ENCODE measurements at regions not wholly inside any gene's neighbourhood (a gene's known extent, or its start where the extent isn't known, plus 50 kb on each side); places are given as distances from the start of the nearest gene placed in this dataset.

DNA sequence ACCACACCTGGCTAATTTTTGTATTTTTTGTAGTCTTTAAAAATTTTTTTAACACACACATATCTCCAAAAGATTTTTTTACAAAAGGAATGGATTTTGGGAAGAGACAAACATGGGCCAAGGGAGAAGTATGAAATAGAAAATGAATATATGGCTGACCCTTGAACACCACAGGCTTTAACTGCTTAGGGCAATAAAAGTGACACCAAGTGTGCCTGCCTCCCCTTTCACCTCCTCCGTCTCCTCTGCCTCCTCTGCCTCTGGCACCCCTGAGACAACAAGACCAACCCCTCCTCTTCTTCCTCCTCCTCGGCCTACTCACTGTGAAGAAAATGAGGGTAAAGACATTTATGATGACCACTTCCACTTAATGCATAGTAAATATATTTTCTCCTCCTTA, 483.9 kb downstream of the KDM4C start:
- no peak overlapping the region for H3K4me3 ChIP-seq (ENCODE audit: low read depth, low read length)
- H3K27me3 ChIP-seq (ENCODE audit: control insufficient read depth, insufficient read depth, low read length), result no peaks in the 10 kb centered on the region
- FAIRE-seq (no peak), DNase-seq (ENCODE audit: low read depth) (no peak)
- TF ChIP-seq, protein P1, sequence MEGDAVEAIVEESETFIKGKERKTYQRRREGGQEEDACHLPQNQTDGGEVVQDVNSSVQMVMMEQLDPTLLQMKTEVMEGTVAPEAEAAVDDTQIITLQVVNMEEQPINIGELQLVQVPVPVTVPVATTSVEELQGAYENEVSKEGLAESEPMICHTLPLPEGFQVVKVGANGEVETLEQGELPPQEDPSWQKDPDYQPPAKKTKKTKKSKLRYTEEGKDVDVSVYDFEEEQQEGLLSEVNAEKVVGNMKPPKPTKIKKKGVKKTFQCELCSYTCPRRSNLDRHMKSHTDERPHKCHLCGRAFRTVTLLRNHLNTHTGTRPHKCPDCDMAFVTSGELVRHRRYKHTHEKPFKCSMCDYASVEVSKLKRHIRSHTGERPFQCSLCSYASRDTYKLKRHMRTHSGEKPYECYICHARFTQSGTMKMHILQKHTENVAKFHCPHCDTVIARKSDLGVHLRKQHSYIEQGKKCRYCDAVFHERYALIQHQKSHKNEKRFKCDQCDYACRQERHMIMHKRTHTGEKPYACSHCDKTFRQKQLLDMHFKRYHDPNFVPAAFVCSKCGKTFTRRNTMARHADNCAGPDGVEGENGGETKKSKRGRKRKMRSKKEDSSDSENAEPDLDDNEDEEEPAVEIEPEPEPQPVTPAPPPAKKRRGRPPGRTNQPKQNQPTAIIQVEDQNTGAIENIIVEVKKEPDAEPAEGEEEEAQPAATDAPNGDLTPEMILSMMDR (IDR thresholded peaks at IDR 0.05; ENCODE audit: insufficient read depth, low read length, severe bottlenecking), result no peak
- H3K36me3 ChIP-seq (ENCODE audit: control insufficient read depth, insufficient read depth, low read length), result no peaks in the 10 kb centered on the region

DNA sequence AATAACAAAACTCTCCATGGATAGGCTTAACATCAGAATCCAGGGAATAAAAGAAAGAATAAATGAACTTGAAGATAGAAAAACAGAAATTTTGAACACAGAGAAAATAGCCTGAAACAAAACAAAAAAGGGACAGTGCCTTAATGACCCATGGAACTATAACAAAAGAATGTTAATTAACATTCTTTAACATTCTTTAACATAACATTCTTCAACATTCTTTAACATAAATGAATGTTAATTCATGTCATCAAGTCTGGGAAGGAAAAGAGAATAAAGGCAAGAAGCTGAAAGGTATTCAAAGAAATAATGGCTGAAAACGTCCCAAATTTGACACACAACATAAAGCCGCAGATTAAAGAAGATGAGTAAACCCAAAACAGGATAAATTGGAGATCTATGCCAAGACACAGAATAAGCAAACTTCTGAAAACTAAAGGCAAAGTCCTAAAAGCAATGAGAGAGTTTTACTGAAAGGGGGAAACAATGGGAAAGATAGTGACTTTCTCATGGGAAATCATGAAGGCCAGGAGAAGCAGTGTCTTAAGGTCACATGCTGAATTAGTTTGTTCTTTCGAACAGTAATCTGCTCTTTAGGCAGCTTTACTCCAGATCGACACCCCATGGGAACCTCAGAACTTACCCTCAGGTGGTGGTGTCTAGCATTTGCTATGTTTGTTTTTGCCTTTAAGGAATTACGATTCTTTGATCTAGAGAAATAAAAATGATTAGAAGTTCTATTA, 483.0 kb downstream of the KDM4C start:
- FAIRE-seq, result no peak
- TF ChIP-seq, protein P1 (IDR thresholded peaks at IDR 0.05; ENCODE audit: insufficient read depth, low read length, severe bottlenecking), result no peak

DNA sequence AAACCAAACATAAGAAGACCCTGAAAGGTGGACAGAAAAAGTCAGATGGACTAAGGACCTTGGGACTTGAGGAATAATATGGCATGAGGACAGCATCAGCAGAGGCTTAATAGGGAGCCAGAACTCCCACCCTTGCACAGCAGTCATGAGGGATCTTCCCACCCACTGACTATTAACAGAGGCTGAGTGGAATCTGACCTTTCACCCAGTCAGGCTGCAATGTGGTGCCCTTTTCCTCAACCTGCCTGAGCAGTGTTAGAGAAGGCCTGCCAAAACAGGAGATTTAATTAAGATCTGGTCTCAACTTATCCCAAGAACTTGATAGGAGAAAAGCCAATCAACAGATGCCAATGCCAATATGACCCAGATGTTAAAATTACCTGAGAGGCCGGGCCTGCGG, 481.9 kb downstream of the KDM4C start:
- Histone ChIP-seq H3K4me3 (ENCODE audit: low read depth, low read length) (no peak overlapping the region), H3K27me3 (ENCODE audit: control insufficient read depth, insufficient read depth, low read length) (no peaks in the 10 kb centered on the region), H3K36me3 (ENCODE audit: control insufficient read depth, insufficient read depth, low read length) (no peaks in the 10 kb centered on the region)
- TF ChIP-seq, protein P1 (IDR thresholded peaks at IDR 0.05; ENCODE audit: insufficient read depth, low read length, severe bottlenecking), result no peak
- DNase-seq (ENCODE audit: low read depth), result no peak
- no peak for FAIRE-seq

More for the DNA sequence above, 483.0 kb downstream of the KDM4C start:
- Histone ChIP-seq H3K27me3 (ENCODE audit: control insufficient read depth, insufficient read depth, low read length) (no peaks in the 10 kb centered on the region), H3K4me3 (ENCODE audit: low read depth, low read length) (no peak overlapping the region), H3K36me3 (ENCODE audit: control insufficient read depth, insufficient read depth, low read length) (no peaks in the 10 kb centered on the region)
- no peak for DNase-seq (ENCODE audit: low read depth)

DNA sequence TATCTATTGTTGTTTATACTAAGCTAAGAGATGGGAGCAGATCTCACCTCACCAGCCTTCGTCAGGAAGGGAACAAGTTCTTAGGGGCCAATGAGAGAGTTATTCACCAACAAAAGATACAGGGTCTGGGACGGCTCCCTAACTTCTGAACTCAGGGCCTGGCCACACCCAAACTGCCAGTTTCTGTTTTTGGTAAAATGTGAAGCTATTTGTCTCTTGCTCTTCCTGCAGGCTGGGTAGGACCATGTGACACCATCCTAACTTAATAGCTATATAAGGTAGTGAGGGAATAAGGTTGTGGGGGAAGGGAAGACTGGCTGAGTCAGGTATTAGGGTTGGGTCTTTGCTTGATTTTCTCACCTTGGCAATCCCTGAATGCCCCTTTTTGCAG, 480.5 kb downstream of the KDM4C start:
- H3K36me3 ChIP-seq (ENCODE audit: control insufficient read depth, insufficient read depth, low read length), result no peaks in the 10 kb centered on the region
- FAIRE-seq, result no peak
- H3K4me3 ChIP-seq (ENCODE audit: low read depth, low read length), result no peak overlapping the region
- H3K27me3 ChIP-seq (ENCODE audit: control insufficient read depth, insufficient read depth, low read length), result no peaks in the 10 kb centered on the region
- TF ChIP-seq, protein P1 (IDR thresholded peaks at IDR 0.05; ENCODE audit: insufficient read depth, low read length, severe bottlenecking), result no peak
- no peak for DNase-seq (ENCODE audit: low read depth)

DNA sequence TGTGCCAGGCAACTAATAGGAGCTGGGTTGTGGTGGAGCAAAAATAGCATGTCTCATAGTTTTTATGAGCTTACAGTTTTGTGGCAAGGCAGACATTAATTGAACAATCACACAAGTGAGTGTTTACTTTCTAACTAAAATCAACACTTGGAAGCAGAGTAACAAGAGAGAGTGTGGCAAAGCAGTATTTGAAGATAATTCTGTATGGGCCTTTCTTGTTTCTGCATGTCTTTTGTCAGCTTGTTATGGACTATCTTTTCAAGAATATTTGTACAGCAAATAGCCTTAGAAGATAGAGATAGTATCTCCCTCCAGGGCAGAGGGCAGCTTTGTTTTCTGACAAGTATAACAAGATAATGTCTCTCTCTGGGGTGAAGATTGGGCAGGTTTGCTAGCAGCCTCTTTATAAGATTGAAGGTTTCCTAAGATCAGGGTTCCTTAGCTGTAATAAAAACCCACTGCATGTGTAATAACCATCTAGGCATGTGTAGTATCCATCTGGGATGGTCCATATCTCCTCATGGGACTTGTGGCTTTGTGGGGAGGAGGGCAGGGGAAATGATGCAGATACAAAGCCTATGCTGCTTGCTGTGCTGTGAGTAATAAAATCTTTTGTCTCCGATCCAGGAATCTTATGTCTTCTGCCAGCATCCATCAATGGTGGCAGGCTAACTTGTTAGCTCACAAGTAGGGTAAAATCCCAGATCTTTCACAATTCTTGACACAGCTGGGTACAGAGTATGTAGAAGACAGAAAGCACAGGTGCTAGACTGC, 479.9 kb downstream of the KDM4C start:
- DNase-seq (ENCODE audit: low read depth) (no peak), FAIRE-seq (no peak)
- TF ChIP-seq, protein P1 (IDR thresholded peaks at IDR 0.05; ENCODE audit: insufficient read depth, low read length, severe bottlenecking), result no peak
- no peak overlapping the region for H3K4me3 ChIP-seq (ENCODE audit: low read depth, low read length)
- H3K36me3 ChIP-seq (ENCODE audit: control insufficient read depth, insufficient read depth, low read length), result no peaks in the 10 kb centered on the region
- no peaks in the 10 kb centered on the region for H3K27me3 ChIP-seq (ENCODE audit: control insufficient read depth, insufficient read depth, low read length)
